K562 (cell line): ENCODE measurements at regions not wholly inside any gene's neighbourhood (a gene's known extent, or its start where the extent isn't known, plus 50 kb on each side); places are given as distances from the start of the nearest gene placed in this dataset.

Source experiments
- ATAC-seq: fragments of 200-7000 bp; cut with Tn5 transposase; 3 replicates; pipeline ENCODE4 v1.9.1; 2020; ENCODE audit warnings: moderate library complexity
- BruUV-seq: library from RNA; stranded (reverse); fragments of 400-500 nt; replicated peaks from 2 replicates; lab custom pipeline; 2021; lab: Mats Ljungman, UMichigan
- CTCF ChIA-PET: fragments of 300-600 bp; formaldehyde crosslinking; extraction: SDS; loops from one replicate; lab custom pipeline; 2021; ENCODE audit warnings: low intra/inter-chr PET ratio; lab: Yijun Ruan, JAX
- POLR2A ChIA-PET: fragments of 300-600, 350-650 bp; sonication (Branson Sonifier 250); formaldehyde crosslinking; extraction: SDS; loops from one replicate; lab custom pipeline; 2021; ENCODE audit warnings: antibody characterized with exemption, inconsistent platforms; lab: Yijun Ruan, JAX
- DNase-seq, 4 experiments: peaks; one replicate each; pipeline versions ENCODE4 v3.0.0 to v3.0.0-alpha.2; 2011 to 2018; ENCODE audit warnings: low spot score in 3 of 4, mixed read lengths in 3 of 4; ENCODE audit errors: extremely low read depth in 1 of 4
- FAIRE-seq: peaks from 2 replicates; lab custom pipeline; 2011; peaks lifted over from hg19 to GRCh38; lab: Jason Lieb, UNC
- H2AFZ ChIP-seq: 2 replicates; pipeline ENCODE4 v1.6.0; 2011; ENCODE audit warnings: low read depth, low read length, control low read depth, inconsistent platforms
- H3K27ac ChIP-seq: fragments of 200-600 bp; 3 replicates; pipeline ENCODE4 v1.8.0; 2011; ENCODE audit warnings: low read depth, mild to moderate bottlenecking, control low read depth, inconsistent platforms, low read length, moderate library complexity, mixed read lengths; ENCODE audit errors: extremely low read depth
- H3K27me3 ChIP-seq, 2 experiments: fragments of 300-600 bp in 1 of 2; 2 replicates in 1 of 2; 3 replicates in 1 of 2; pipeline versions ENCODE4 v1.6.0 to v1.8.0; 2011; ENCODE audit warnings: inconsistent platforms in 2 of 2, low read length in 2 of 2, mild to moderate bottlenecking in 1 of 2, mixed read lengths in 1 of 2, moderate library complexity in 1 of 2; ENCODE audit not compliant: control insufficient read depth in 2 of 2, insufficient read depth in 2 of 2
- H3K36me3 ChIP-seq: fragments of 300-600 bp; 3 replicates; pipeline ENCODE4 v1.8.0; 2011; ENCODE audit warnings: mild to moderate bottlenecking, low read length, inconsistent platforms; ENCODE audit not compliant: control insufficient read depth, insufficient read depth
- H3K4me1 ChIP-seq, 2 experiments: fragments of 200-600 bp in 1 of 2; replicated peaks in 1 of 2; 2 replicates in 1 of 2; 3 replicates in 1 of 2; pipeline versions ENCODE4 v1.5.1 to v1.8.0; 2011; ENCODE audit warnings: inconsistent platforms in 2 of 2, low read length in 2 of 2, mild to moderate bottlenecking in 1 of 2, mixed read lengths in 1 of 2, moderate library complexity in 1 of 2; ENCODE audit not compliant: control insufficient read depth in 2 of 2, insufficient read depth in 2 of 2
- H3K4me2 ChIP-seq: 2 replicates; pipeline ENCODE4 v1.6.1; 2011; ENCODE audit warnings: low read length, control low read depth, inconsistent platforms, mixed read lengths; ENCODE audit not compliant: insufficient read depth
- H3K4me3 ChIP-seq: fragments of 200-600 bp; sonication (generic), shearing (Covaris generic); 2 replicates; pipeline ENCODE4 v1.5.1; 2016; ENCODE audit warnings: control low read depth, inconsistent platforms
- H3K79me2 ChIP-seq: fragments of 200-600 bp; 3 replicates; pipeline ENCODE4 v1.8.0; 2011; ENCODE audit warnings: low read length, inconsistent platforms; ENCODE audit not compliant: control insufficient read depth, insufficient read depth
- H3K9ac ChIP-seq, 2 experiments: 2 replicates each; pipeline versions ENCODE4 v1.6.0 to v1.6.1; 2011; ENCODE audit warnings: low read depth in 2 of 2, low read length in 2 of 2, control low read depth in 1 of 2, inconsistent platforms in 1 of 2, mild to moderate bottlenecking in 1 of 2, mixed read lengths in 1 of 2; ENCODE audit not compliant: insufficient read depth in 1 of 2
- H3K9me1 ChIP-seq: one replicate; pipeline ENCODE4 v1.6.0; 2011; ENCODE audit warnings: inconsistent platforms, mild to moderate bottlenecking, low read length, moderate library complexity; ENCODE audit not compliant: control insufficient read depth, insufficient read depth
- H3K9me3 ChIP-seq: replicated peaks from 2 replicates; pipeline ENCODE4 v1.5.1; 2011; ENCODE audit warnings: low read depth, low read length, inconsistent platforms; ENCODE audit not compliant: control insufficient read depth, insufficient read depth
- H4K20me1 ChIP-seq: replicated peaks from 2 replicates; pipeline ENCODE4 v1.6.1; 2011; ENCODE audit warnings: low read length, inconsistent platforms, mixed read lengths; ENCODE audit not compliant: control insufficient read depth, insufficient read depth
- CEBPB ChIP-seq: fragments of 450-650 bp; IDR thresholded peaks from 2 replicates; pipeline ENCODE4 v1.6.1; 2016; ENCODE audit warnings: missing genetic modification characterization, missing compliant biosample characterization
- ELF4 ChIP-seq: fragments of 450-650 bp; formaldehyde crosslinking; IDR thresholded peaks from 2 replicates; pipeline ENCODE4 v1.4.0; 2022; ENCODE audit warnings: missing genetic modification characterization
- FOXK2 ChIP-seq, 2 experiments: fragments of 450-650 bp; IDR thresholded peaks in 1 of 2; conservative IDR thresholded peaks in 1 of 2; 2 replicates each; pipeline ENCODE4 v1.6.1; 2016; ENCODE audit warnings: low read depth in 2 of 2, mild to moderate bottlenecking in 1 of 2
- IRF1 ChIP-seq: sonication (generic); formaldehyde crosslinking; IDR thresholded peaks from 2 replicates; pipeline ENCODE4 v1.8.0; 2022; ENCODE audit warnings: missing genetic modification reagents, mild to moderate bottlenecking, borderline replicate concordance
- IRF9 ChIP-seq: fragments of 450-650 bp; IDR thresholded peaks from 2 replicates; pipeline ENCODE4 v1.6.1; 2016; ENCODE audit warnings: missing biosample characterization, missing genetic modification characterization
- KAT7 ChIP-seq: sonication (generic); formaldehyde crosslinking; IDR thresholded peaks from 2 replicates; pipeline ENCODE4 v1.8.0; 2022; ENCODE audit warnings: missing genetic modification reagents, mild to moderate bottlenecking, borderline replicate concordance
- LARP7 ChIP-seq: fragments of 450-650 bp; IDR thresholded peaks from 2 replicates; pipeline ENCODE4 v1.6.1; 2016
- MLLT1 ChIP-seq, 2 experiments: fragments of 450-650 bp; IDR thresholded peaks; 2 replicates each; pipeline ENCODE4 v1.6.1; 2016
- MTA1 ChIP-seq: fragments of 450-650 bp; IDR thresholded peaks from 2 replicates; pipeline ENCODE4 v1.6.1; 2017; ENCODE audit warnings: borderline replicate concordance
- MTA3 ChIP-seq: fragments of 450-650 bp; formaldehyde crosslinking; IDR thresholded peaks from 2 replicates; pipeline ENCODE4 v1.6.1; 2017; ENCODE audit warnings: mild to moderate bottlenecking, borderline replicate concordance
- NCOA2 ChIP-seq, 2 experiments: fragments of 450-650 bp; IDR thresholded peaks; 2 replicates each; pipeline ENCODE4 v1.6.1; 2018; ENCODE audit warnings: mild to moderate bottlenecking in 2 of 2, moderate library complexity in 1 of 2; ENCODE audit not compliant: partially characterized antibody in 2 of 2
- PHF21A ChIP-seq: fragments of 450-650 bp; IDR thresholded peaks from 2 replicates; pipeline ENCODE4 v1.6.1; 2017; ENCODE audit warnings: low read depth, borderline replicate concordance
- PRDM10 ChIP-seq: fragments of 450-650 bp; IDR thresholded peaks from 2 replicates; pipeline ENCODE4 v1.6.1; 2018; ENCODE audit not compliant: partially characterized antibody
- ZNF124 ChIP-seq: sonication (generic); formaldehyde crosslinking; IDR thresholded peaks from 2 replicates; pipeline ENCODE4 v1.8.1; 2022; ENCODE audit warnings: missing genetic modification reagents
- WGBS: fragments of 100-300 bp; shearing (Covaris generic); methylation state at CpG from one replicate; pipeline ENCODE4 v1.1.6; 2016; ENCODE audit warnings: low coverage, mixed read lengths; ENCODE audit not compliant: insufficient coverage; ENCODE audit errors: missing lambda C conversion rate; 5-methylcytosine and 5-hydroxymethylcytosine counted together
- in situ Hi-C: fragments of 300-500 bp; cut with MboI; formaldehyde crosslinking; loops from 4 replicates; pipeline ENCODE4 v1.15.0; 2018; ENCODE audit warnings: inconsistent platforms, mixed read lengths
- intact Hi-C: fragments of 100-400 bp; cut with micrococcal nuclease; formaldehyde crosslinking; loops from 2 replicates; pipeline ENCODE4 v1.14.2; 2022

GRCh38 chr6:41464481-41464880 is 81.7 kb upstream of the FOXP4 start (continued):
- no peak for TF ChIP-seq FOXK2 (conservative IDR thresholded peaks at IDR 0.05 in 1 of 2, IDR thresholded peaks at IDR 0.05 in 1 of 2; ENCODE audit: low read depth in 2 of 2)
- TF ChIP-seq IRF1 (CRISPR knock-in tag), result no peak
- TF ChIP-seq ZNF124 (CRISPR knock-in tag), result no peak
- TF ChIP-seq KAT7 (CRISPR knock-in tag), result no peak
- TF ChIP-seq PHF21A, result no peak

- Histone ChIP-seq H4K20me1 (peaks cover 12% of the 10 kb centered on the region), H2AFZ (no peak overlapping the region), H3K9me1 (no peaks in the 10 kb centered on the region), H3K79me2 (no peaks in the 10 kb centered on the region), H3K27me3 (peaks cover 38 to 70% of the 10 kb centered on the region in 2 experiments; a peak in 4 of 5 replicates), H3K4me1 (peaks cover 0 to 13% of the 10 kb centered on the region in 2 experiments; a peak in 2 of 5 replicates), H3K4me2 (no peak overlapping the region), H3K27ac (no peak overlapping the region), H3K36me3 (no peaks in the 10 kb centered on the region), H3K9me3 (no peaks in the 10 kb centered on the region), H3K4me3 (no peak overlapping the region), H3K9ac (no peak overlapping the region)
- FAIRE-seq (no peak), ATAC-seq (no peak), DNase-seq (no peak)
- POLR2A ChIA-PET, result no interaction called here
- CTCF ChIA-PET, result interaction anchor here (1.0 kb wide), 1 partner anchor 126 kb away, joined by 5 read pairs; no protein-coding TSS in a partner anchor
- BruUV-seq, result no TSS peak
- 0% methylated on average over 2 of the region's 2 CpGs for WGBS
- intact Hi-C loops, result no loop called here
- in situ Hi-C loops, result no loop called here
- peak; percentile 46; the same call in 1 of the 2 replicates for TF ChIP-seq CEBPB (tag)
- peak; percentile 31; the same call in 1 of the 2 replicates for TF ChIP-seq IRF9
- peak in 1 of 2 experiments; percentile 39; a peak in 1 of 4 replicates for TF ChIP-seq MLLT1 (IDR thresholded peaks at IDR 0.05)
- TF ChIP-seq PRDM10, result no peak
- TF ChIP-seq MTA3, result no peak
- TF ChIP-seq LARP7, result peak; percentile 74; the same call in 1 of the 2 replicates
- TF ChIP-seq MTA1, result peak; percentile 27; the same call in 1 of the 2 replicates
- no peak for TF ChIP-seq NCOA2 (IDR thresholded peaks at IDR 0.05; ENCODE audit: partially characterized antibody in 2 of 2)
- 0 out of 2 replicates have a peak, but pooled peaks have one; percentile 63 for TF ChIP-seq ELF4 (CRISPR knock-in tag)
Observed at GRCh38 chr6:41466437-41466990, 79.7 kb upstream of the FOXP4 start.
